HUES6 (cell line): ENCODE measurements at regions not wholly inside any gene's neighbourhood (a gene's known extent, or its start where the extent isn't known, plus 50 kb on each side); places are given as distances from the start of the nearest gene placed in this dataset.
"Not testable (repeated sequence)": the region's sequence is repeated elsewhere in the genome, so short reads cannot be mapped to it uniquely, and the experiment has no call there.

Source experiments
- H3K27ac ChIP-seq: 2 replicates; pipeline ENCODE4 v1.7.0; 2013; ENCODE audit warnings: low read depth, mild to moderate bottlenecking, low read length, inconsistent platforms
- H3K27me3 ChIP-seq: 2 replicates; pipeline ENCODE4 v1.6.1; 2013; ENCODE audit warnings: low read length; ENCODE audit not compliant: control insufficient read depth, insufficient read depth
- H3K36me3 ChIP-seq: 2 replicates; pipeline ENCODE4 v1.6.1; 2013; ENCODE audit warnings: low read length; ENCODE audit not compliant: control insufficient read depth, insufficient read depth
- H3K4me1 ChIP-seq: 2 replicates; pipeline ENCODE4 v1.6.1; 2013; ENCODE audit warnings: low read length; ENCODE audit not compliant: control insufficient read depth, insufficient read depth
- H3K4me3 ChIP-seq: 2 replicates; pipeline ENCODE4 v1.5.1; 2013; ENCODE audit warnings: low read depth, low read length
- H3K9ac ChIP-seq: one replicate; pipeline ENCODE4 v1.6.1; 2013; ENCODE audit warnings: mild to moderate bottlenecking, low read length
- H3K9me3 ChIP-seq: 2 replicates; pipeline ENCODE4 v1.6.1; 2013; ENCODE audit warnings: low read depth, low read length; ENCODE audit not compliant: control insufficient read depth, insufficient read depth

DNA sequence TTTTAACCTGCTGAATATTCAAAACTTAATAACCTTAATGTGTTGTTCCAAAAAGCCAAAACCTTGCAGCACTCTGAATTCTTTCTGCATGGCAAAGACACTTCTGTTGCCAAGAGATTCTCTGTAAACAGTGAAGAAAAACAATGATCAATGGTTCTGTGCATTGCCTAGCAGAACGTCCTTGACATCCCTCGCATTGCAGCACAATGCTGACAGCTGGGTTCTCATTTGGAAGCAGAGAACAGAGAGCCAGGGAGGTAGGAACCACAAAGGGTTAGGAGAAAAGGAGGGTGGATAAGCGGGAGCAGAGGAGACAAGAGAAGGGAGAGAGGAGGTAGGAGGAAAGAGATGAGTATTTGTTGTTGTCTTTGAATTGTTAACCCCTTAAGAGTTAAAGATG, 501.1 kb downstream of the NAV3 start:
- H3K27me3 ChIP-seq = no peaks in the 10 kb centered on the region
- no peaks in the 10 kb centered on the region for H3K9me3 ChIP-seq
- H3K27ac ChIP-seq = no peak overlapping the region
- H3K36me3 ChIP-seq = no peaks in the 10 kb centered on the region
- H3K9ac ChIP-seq = no peak overlapping the region
- no peak overlapping the region for H3K4me3 ChIP-seq
- H3K4me1 ChIP-seq = no peaks in the 10 kb centered on the region

DNA sequence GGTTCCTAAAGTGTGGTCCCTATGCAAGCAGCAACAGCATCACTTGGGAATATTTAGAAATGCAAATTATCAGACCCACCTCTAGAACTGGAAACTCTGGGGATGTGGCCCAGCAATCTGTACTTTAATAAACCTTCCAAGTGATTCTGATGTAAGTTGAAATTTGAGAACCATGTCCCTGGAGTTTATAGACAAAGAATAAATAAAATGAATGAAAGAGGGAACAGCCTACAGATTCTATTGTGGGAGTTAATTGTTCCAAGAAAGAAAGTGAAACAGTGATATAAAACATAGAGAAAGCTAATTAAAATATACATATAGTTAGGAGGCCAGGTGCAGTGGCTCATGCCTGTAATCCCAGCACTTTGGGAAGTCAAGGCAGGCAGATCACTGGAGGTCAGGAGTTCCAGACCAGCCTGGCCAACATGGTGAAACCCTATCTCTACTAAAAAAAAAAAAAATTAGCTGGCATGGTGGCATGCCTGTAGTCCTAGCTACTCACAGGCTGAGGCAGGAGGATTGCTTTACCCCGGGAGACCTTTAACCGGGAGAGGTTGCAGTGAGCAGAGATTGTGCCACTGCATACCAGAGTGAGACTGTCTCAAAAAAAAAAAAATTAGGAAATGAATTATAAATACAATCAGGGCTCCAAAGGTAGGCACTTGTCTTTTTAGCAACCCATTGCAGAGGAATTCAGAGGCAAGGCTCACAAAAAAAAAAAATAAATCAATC, 507.5 kb downstream of the NAV3 start:
- Histone ChIP-seq H3K4me3 (no peak overlapping the region), H3K9me3 (no peaks in the 10 kb centered on the region), H3K27me3 (no peaks in the 10 kb centered on the region), H3K4me1 (no peaks in the 10 kb centered on the region), H3K9ac (no peak overlapping the region), H3K36me3 (no peaks in the 10 kb centered on the region), H3K27ac (no peak overlapping the region)

DNA sequence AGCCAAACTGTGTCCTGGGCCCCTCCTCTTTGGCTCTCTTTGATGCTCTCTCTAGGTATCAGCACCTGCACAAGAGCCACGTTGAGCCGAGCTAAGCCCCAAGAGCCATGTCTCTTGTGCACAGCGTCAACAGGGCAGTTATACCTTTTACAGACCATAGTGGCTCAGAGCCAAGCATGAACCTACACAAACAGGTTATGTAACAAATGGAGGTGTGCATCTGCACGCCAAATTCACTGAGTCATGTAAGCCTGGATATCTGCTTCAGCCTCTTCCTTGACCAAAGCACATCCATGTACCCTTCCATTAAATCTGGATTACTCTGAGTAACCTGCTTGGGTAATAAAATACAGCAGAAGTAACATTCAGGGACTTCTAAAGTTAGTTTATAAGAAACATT, 509.7 kb downstream of the NAV3 start:
- Histone ChIP-seq H3K27me3 (no peaks in the 10 kb centered on the region), H3K9ac (no peak overlapping the region), H3K4me1 (no peaks in the 10 kb centered on the region), H3K4me3 (no peak overlapping the region), H3K36me3 (no peaks in the 10 kb centered on the region), H3K9me3 (no peaks in the 10 kb centered on the region), H3K27ac (no peak overlapping the region)

DNA sequence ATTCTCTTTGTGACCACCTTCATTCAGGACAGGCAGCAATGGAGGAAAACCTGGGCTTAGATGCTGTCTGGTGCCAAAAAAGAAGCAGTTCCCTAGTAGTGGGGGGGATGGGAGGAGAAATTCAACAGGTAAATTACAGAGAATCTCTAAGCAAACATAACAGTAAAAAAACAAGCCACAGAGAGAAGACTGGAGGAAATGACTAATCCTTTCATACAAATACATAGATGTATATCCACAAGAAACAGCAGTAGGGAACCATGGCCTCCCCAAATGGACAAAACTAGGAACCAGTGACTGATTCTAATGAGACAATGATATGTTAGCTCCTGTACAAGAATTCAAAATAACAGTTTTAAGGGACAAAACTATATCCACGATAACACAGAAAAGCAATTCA, 513.0 kb downstream of the NAV3 start:
- no peak overlapping the region for H3K27ac ChIP-seq
- no peaks in the 10 kb centered on the region for H3K4me1 ChIP-seq
- H3K27me3 ChIP-seq = no peaks in the 10 kb centered on the region
- H3K4me3 ChIP-seq = no peak overlapping the region
- H3K9ac ChIP-seq = no peak overlapping the region
- H3K36me3 ChIP-seq = no peaks in the 10 kb centered on the region
- H3K9me3 ChIP-seq = peaks cover 2% of the 10 kb centered on the region; the same call in 1 of the 2 replicates

DNA sequence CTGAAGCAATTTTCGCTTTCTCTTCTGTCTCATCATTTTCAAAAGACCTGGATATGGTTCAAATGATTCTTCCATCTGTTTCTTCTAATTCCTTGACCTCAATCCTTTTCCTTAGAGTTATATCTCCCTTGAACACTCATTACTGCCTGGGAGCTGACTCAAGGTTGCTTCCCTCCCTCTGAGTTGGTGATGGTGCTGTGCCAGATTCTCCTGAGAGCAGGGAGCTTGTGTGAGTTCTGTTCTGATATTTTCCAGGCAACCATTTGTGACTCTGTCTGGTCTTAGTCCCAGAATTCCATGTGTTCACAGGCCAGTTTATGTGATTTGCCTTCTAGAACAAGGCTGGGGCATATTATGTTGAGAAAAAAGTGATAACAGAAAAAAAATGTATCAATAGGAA, 505.1 kb upstream of the SYT1 start:
- Histone ChIP-seq H3K4me3 (no peak overlapping the region), H3K36me3 (no peaks in the 10 kb centered on the region), H3K9me3 (no peaks in the 10 kb centered on the region), H3K4me1 (no peaks in the 10 kb centered on the region), H3K27me3 (no peaks in the 10 kb centered on the region), H3K9ac (no peak overlapping the region), H3K27ac (no peak overlapping the region)

DNA sequence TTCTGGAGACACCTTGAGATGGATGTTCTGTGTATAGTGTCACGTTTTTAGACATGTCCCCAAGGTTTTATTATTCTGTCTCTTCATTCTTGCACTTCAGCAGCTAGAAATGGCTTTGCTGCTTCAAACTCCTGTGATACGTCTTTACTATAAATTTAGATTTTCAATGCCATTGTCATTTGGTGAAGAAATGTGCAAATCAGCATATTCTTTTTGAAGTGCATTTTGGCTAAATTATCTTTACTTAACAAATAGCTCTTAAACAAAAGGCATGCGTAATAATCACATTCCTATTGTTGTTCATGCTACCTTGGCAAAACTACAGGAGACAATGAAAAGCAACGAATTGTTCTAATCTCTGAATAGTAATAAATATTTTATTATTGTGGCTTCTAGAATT, 502.9 kb upstream of the SYT1 start:
- Histone ChIP-seq H3K4me1 (no peaks in the 10 kb centered on the region), H3K9ac (no peak overlapping the region)

DNA sequence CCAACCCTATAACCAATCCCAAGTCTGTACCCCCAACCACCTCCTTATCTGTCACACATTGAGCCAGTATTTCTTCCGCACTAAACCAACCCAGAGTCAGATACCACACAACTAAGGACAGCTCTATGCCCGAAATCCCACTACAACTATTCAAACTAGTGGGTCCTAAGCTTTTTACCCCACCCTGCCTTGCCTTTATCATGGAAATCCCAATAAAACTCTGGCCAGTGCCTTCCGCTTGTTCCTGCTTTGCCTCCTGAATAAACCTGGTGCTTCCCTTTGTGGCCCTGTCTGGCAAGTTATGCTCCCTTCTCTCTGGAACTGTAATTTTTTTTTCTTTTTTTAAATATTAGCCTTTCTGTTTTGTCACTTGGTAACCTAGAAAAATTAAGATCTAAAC, 493.3 kb upstream of the SYT1 start:
- H3K9me3 ChIP-seq = no peaks in the 10 kb centered on the region
- H3K4me3 ChIP-seq = no peak overlapping the region
- peaks cover 16% of the 10 kb centered on the region for H3K4me1 ChIP-seq
- no peaks in the 10 kb centered on the region for H3K27me3 ChIP-seq
- no peaks in the 10 kb centered on the region for H3K36me3 ChIP-seq
- no peak overlapping the region for H3K27ac ChIP-seq
- H3K9ac ChIP-seq = no peak overlapping the region

More for the DNA sequence above, 502.9 kb upstream of the SYT1 start:
- Histone ChIP-seq H3K27me3 (no peaks in the 10 kb centered on the region), H3K36me3 (no peaks in the 10 kb centered on the region), H3K9me3 (no peaks in the 10 kb centered on the region), H3K27ac (no peak overlapping the region), H3K4me3 (no peak overlapping the region)

DNA sequence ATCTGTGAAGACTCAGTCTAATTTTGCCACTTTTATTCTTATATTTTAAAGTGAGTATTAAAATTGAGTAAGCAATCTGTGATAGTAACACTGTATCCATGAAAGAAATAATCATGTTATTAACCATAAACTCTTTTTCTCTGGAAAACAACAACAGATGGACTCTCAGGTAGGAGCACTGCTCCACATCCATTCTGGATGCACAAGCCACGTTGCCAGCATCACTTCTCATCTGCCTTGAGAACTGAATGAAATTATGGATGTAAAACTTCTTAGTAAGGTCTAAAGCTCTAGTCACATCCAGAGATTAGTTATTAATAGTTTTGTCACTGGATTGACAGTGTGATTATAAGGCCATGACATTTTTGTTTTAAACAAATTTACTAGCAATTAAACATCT, 489.1 kb upstream of the SYT1 start:
- Histone ChIP-seq H3K27ac (no peak overlapping the region), H3K9me3 (peaks cover 22% of the 10 kb centered on the region), H3K27me3 (no peaks in the 10 kb centered on the region)

DNA sequence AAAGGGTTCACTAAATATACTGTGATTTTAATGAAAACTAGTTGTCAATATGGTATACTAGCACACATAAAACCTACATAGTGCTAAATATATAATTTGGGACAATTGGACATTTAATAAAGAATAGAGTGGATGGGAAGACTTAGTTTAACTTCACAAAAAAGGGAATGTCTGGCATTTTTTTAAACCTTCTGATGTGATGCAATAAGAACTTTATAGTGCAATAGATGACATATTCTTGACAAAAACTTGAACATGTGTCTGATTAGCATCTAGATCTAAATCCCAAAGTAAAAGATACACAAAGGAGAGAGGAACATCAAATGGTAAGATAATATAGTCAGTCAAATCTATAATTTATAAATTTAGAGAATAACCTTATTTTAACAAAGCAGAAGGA, 488.3 kb upstream of the SYT1 start:
- H3K9ac ChIP-seq = no peak overlapping the region
- H3K4me1 ChIP-seq = peaks cover 16% of the 10 kb centered on the region
- no peaks in the 10 kb centered on the region for H3K36me3 ChIP-seq
- no peaks in the 10 kb centered on the region for H3K27me3 ChIP-seq
- peaks cover 22% of the 10 kb centered on the region for H3K9me3 ChIP-seq
- H3K27ac ChIP-seq = no peak overlapping the region
- H3K4me3 ChIP-seq = no peak overlapping the region

More for the DNA sequence above, 489.1 kb upstream of the SYT1 start:
- Histone ChIP-seq H3K4me3 (no peak overlapping the region), H3K36me3 (no peaks in the 10 kb centered on the region), H3K9ac (no peak overlapping the region), H3K4me1 (peaks cover 16% of the 10 kb centered on the region)

DNA sequence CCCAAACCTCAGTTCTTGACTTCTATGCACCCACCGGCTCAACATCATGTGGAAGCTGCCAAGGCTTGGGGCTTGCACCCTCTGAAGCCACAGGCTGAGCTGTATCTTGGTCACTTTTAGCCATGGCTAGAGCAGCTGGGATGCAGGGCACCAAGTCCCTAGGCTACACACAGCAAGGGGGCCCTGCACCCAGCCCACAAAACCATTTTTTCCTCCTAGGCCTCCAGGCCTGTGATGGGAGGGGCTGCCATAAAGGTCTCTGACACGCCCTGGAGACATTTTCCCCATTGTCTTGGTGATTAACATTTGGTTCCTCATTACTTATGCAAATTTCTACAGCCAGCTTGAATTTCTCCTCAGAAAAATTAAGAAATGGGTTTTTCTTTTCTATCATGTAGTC, 485.5 kb upstream of the SYT1 start:
- not testable (repeated sequence) for H3K4me1 ChIP-seq, H3K36me3 ChIP-seq

DNA sequence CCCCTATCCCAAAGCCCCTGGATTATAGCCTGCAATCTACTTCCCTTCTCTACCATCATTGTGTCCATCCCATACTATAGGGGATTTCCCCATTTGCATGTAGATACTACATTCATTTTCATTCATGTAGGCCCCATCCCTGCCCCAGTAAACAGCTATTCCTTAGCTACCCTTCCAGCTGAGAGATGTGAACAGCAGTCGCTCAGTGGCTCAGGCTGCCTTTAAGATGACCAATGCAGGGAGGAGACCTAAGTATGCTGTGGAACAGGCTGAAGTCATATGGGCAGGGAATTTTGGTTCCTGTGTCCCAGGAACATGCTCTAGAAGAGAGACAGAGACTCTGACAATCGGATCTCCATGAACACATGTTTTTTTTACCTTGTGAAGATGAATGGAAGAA, 481.2 kb upstream of the SYT1 start:
- no peaks in the 10 kb centered on the region for H3K4me1 ChIP-seq
- no peaks in the 10 kb centered on the region for H3K27me3 ChIP-seq
- no peak overlapping the region for H3K9ac ChIP-seq
- H3K27ac ChIP-seq = no peak overlapping the region
- no peaks in the 10 kb centered on the region for H3K36me3 ChIP-seq
- no peak overlapping the region for H3K4me3 ChIP-seq
- H3K9me3 ChIP-seq = peaks cover 17% of the 10 kb centered on the region

More for the DNA sequence above, 485.5 kb upstream of the SYT1 start:
- not testable (repeated sequence) for H3K27ac ChIP-seq, H3K9ac ChIP-seq, H3K27me3 ChIP-seq, H3K4me3 ChIP-seq
- H3K9me3 ChIP-seq = peaks cover 22% of the 10 kb centered on the region
